ENCODE measurements at regions not wholly inside any gene's neighbourhood (a gene's known extent, or its start where the extent isn't known, plus 50 kb on each side); places are given as distances from the start of the nearest gene placed in this dataset.

GRCh38 chr2:81194581-81194980 is 890.0 kb upstream of the LRRTM1 start:
- DNase-seq (no peak), ATAC-seq (no peak)
- no peaks in the 10 kb centered on the region for H3K4me1 Mint-ChIP-seq
- no peak overlapping the region for H3K4me3 Mint-ChIP-seq
- peaks cover 9 to 16% of the 10 kb centered on the region in 2 donors for H3K9me3 Mint-ChIP-seq
- H3K27ac Mint-ChIP-seq: no peak overlapping the region
- H3K27me3 Mint-ChIP-seq: no peaks in the 10 kb centered on the region

GRCh38 chr2:81194176-81194575 is 889.6 kb upstream of the LRRTM1 start:
- Mint-ChIP-seq H3K27me3 (no peaks in the 10 kb centered on the region), H3K4me3 (no peak overlapping the region), H3K9me3 (peaks cover 9 to 16% of the 10 kb centered on the region in 2 donors), H3K4me1 (no peaks in the 10 kb centered on the region), H3K27ac (no peak overlapping the region)
- ATAC-seq (no peak), DNase-seq (no peak)

- no peaks in the 10 kb centered on the region for H3K4me1 Mint-ChIP-seq
- ATAC-seq: no peak
- no peak overlapping the region for H3K4me3 Mint-ChIP-seq
- DNase-seq: no peak
- peaks cover 4 to 18% of the 10 kb centered on the region in 2 donors for H3K9me3 Mint-ChIP-seq
- H3K27me3 Mint-ChIP-seq: no peaks in the 10 kb centered on the region
- no peak overlapping the region for H3K27ac Mint-ChIP-seq
Measured at GRCh38 chr2:81181845-81182244, 877.3 kb upstream of the LRRTM1 start.

- Mint-ChIP-seq H3K4me3 (no peak overlapping the region), H3K27ac (no peak overlapping the region), H3K27me3 (no peaks in the 10 kb centered on the region), H3K4me1 (no peaks in the 10 kb centered on the region), H3K9me3 (peaks cover 7 to 19% of the 10 kb centered on the region in 2 donors)
- ATAC-seq: no peak
- DNase-seq: no peak
Measured at GRCh38 chr2:81171447-81171846, 866.9 kb upstream of the LRRTM1 start.

GRCh38 chr2:81163583-81163982 is 859.0 kb upstream of the LRRTM1 start:
- no peak for DNase-seq
- H3K27me3 Mint-ChIP-seq: no peaks in the 10 kb centered on the region
- no peaks in the 10 kb centered on the region for H3K9me3 Mint-ChIP-seq
- no peak overlapping the region for H3K27ac Mint-ChIP-seq
- no peak overlapping the region for H3K4me3 Mint-ChIP-seq
- H3K4me1 Mint-ChIP-seq: no peaks in the 10 kb centered on the region
- no peak for ATAC-seq

GRCh38 chr2:81158505-81158904 is 854.0 kb upstream of the LRRTM1 start:
- DNase-seq: no peak

GRCh38 chr2:81148323-81148722 is 843.8 kb upstream of the LRRTM1 start:
- Mint-ChIP-seq H3K4me3 (no peak overlapping the region), H3K4me1 (no peaks in the 10 kb centered on the region), H3K27ac (no peak overlapping the region), H3K27me3 (no peaks in the 10 kb centered on the region), H3K9me3 (peaks cover 22 to 47% of the 10 kb centered on the region in 2 donors)
- DNase-seq: no peak
- no peak for ATAC-seq

More at GRCh38 chr2:81158505-81158904, 854.0 kb upstream of the LRRTM1 start:
- Mint-ChIP-seq H3K27me3 (no peaks in the 10 kb centered on the region), H3K4me1 (no peaks in the 10 kb centered on the region), H3K4me3 (no peak overlapping the region), H3K9me3 (peaks cover 10 to 14% of the 10 kb centered on the region in 2 donors), H3K27ac (no peak overlapping the region)
- ATAC-seq: no peak

GRCh38 chr2:81136296-81136695 is 831.7 kb upstream of the LRRTM1 start:
- Mint-ChIP-seq H3K4me1 (no peaks in the 10 kb centered on the region), H3K27me3 (no peaks in the 10 kb centered on the region), H3K4me3 (no peak overlapping the region), H3K27ac (no peak overlapping the region), H3K9me3 (peaks cover 10 to 15% of the 10 kb centered on the region in 2 donors)
- DNase-seq: no peak
- no peak for ATAC-seq

GRCh38 chr2:81097361-81097760 is 792.8 kb upstream of the LRRTM1 start:
- Mint-ChIP-seq H3K27me3 (no peaks in the 10 kb centered on the region), H3K9me3 (peaks cover 10 to 23% of the 10 kb centered on the region in 2 donors), H3K27ac (no peak overlapping the region), H3K4me3 (no peak overlapping the region), H3K4me1 (no peaks in the 10 kb centered on the region)
- no peak for ATAC-seq
- no peak for DNase-seq

GRCh38 chr2:81093031-81093430 is 788.5 kb upstream of the LRRTM1 start:
- no peak overlapping the region for H3K4me3 Mint-ChIP-seq
- ATAC-seq: no peak
- H3K4me1 Mint-ChIP-seq: no peaks in the 10 kb centered on the region
- no peaks in the 10 kb centered on the region for H3K27me3 Mint-ChIP-seq
- no peak for DNase-seq
- peaks cover 15 to 29% of the 10 kb centered on the region in 2 donors for H3K9me3 Mint-ChIP-seq
- H3K27ac Mint-ChIP-seq: no peak overlapping the region

- H3K27ac Mint-ChIP-seq: no peak overlapping the region
- H3K4me1 Mint-ChIP-seq: no peaks in the 10 kb centered on the region
- no peak for DNase-seq
- H3K9me3 Mint-ChIP-seq: peaks cover 10 to 12% of the 10 kb centered on the region in 2 donors
- no peak overlapping the region for H3K4me3 Mint-ChIP-seq
- ATAC-seq: no peak
- H3K27me3 Mint-ChIP-seq: no peaks in the 10 kb centered on the region
Measured at GRCh38 chr2:81087646-81088045, 783.1 kb upstream of the LRRTM1 start.

GRCh38 chr2:81084101-81084500 is 779.5 kb upstream of the LRRTM1 start:
- Mint-ChIP-seq H3K4me1 (no peaks in the 10 kb centered on the region), H3K9me3 (peaks cover 10 to 24% of the 10 kb centered on the region in 2 donors), H3K27me3 (no peaks in the 10 kb centered on the region), H3K27ac (no peak overlapping the region), H3K4me3 (no peak overlapping the region)
- no peak for ATAC-seq
- DNase-seq: no peak

GRCh38 chr2:81078631-81079030 is 774.1 kb upstream of the LRRTM1 start:
- Mint-ChIP-seq H3K9me3 (peaks cover 13 to 20% of the 10 kb centered on the region in 2 donors), H3K4me1 (no peaks in the 10 kb centered on the region), H3K4me3 (no peak overlapping the region), H3K27me3 (no peaks in the 10 kb centered on the region), H3K27ac (no peak overlapping the region)
- ATAC-seq: no peak
- DNase-seq: no peak

GRCh38 chr2:81078102-81078501 is 773.5 kb upstream of the LRRTM1 start:
- Mint-ChIP-seq H3K27ac (no peak overlapping the region), H3K4me3 (no peak overlapping the region), H3K9me3 (peaks cover 13 to 20% of the 10 kb centered on the region in 2 donors), H3K4me1 (no peaks in the 10 kb centered on the region), H3K27me3 (no peaks in the 10 kb centered on the region)
- DNase-seq (no peak), ATAC-seq (no peak)

GRCh38 chr2:81077396-81077795 is 772.8 kb upstream of the LRRTM1 start:
- Mint-ChIP-seq H3K4me1 (no peaks in the 10 kb centered on the region), H3K27ac (no peak overlapping the region), H3K27me3 (no peaks in the 10 kb centered on the region), H3K9me3 (peaks cover 13 to 20% of the 10 kb centered on the region in 2 donors), H3K4me3 (no peak overlapping the region)
- DNase-seq (no peak), ATAC-seq (no peak)

GRCh38 chr2:81073412-81073811 is 768.9 kb upstream of the LRRTM1 start:
- H3K27me3 Mint-ChIP-seq: no peaks in the 10 kb centered on the region
- peaks cover 8 to 13% of the 10 kb centered on the region in 2 donors for H3K9me3 Mint-ChIP-seq
- H3K4me3 Mint-ChIP-seq: no peak overlapping the region
- ATAC-seq: no peak
- no peak overlapping the region for H3K27ac Mint-ChIP-seq
- no peaks in the 10 kb centered on the region for H3K4me1 Mint-ChIP-seq
- DNase-seq: no peak

- no peak overlapping the region for H3K4me3 Mint-ChIP-seq
- H3K9me3 Mint-ChIP-seq: peaks cover 10 to 16% of the 10 kb centered on the region in 2 donors
- DNase-seq (no peak), ATAC-seq (no peak)
- no peak overlapping the region for H3K27ac Mint-ChIP-seq
- H3K27me3 Mint-ChIP-seq: no peaks in the 10 kb centered on the region
- no peaks in the 10 kb centered on the region for H3K4me1 Mint-ChIP-seq
Measured at GRCh38 chr2:81068144-81068543, 763.6 kb upstream of the LRRTM1 start.

All from stimulated activated naive CD8-positive, alpha-beta T cell treated with anti-CD3 and anti-CD28 coated beads, Interleukin-15, amount 100 ng/mL, for 72 hours (primary cell).